ENCODE measurements at regions not wholly inside any gene's neighbourhood (a gene's known extent, or its start where the extent isn't known, plus 50 kb on each side); places are given as distances from the start of the nearest gene placed in this dataset.

- TF ChIP-seq POLR2AphosphoS5 (IDR thresholded peaks at IDR 0.05; ENCODE audit: insufficient read depth, low read depth, low read length) (no peak), JUN (IDR thresholded peaks at IDR 0.05; ENCODE audit: borderline replicate concordance, insufficient read depth, insufficient read length, low read depth) (no peak)
Measured at GRCh38 chr13:34425327-34425949, 516.6 kb upstream of the NBEA start.
